GM13977 (cell line): ENCODE measurements at regions not wholly inside any gene's neighbourhood (a gene's known extent, or its start where the extent isn't known, plus 50 kb on each side); places are given as distances from the start of the nearest gene placed in this dataset.

ENCODE experiments used
- DNase-seq: peaks from one replicate; pipeline ENCODE4 v3.0.0; 2012; ENCODE audit warnings: low spot score
- in situ Hi-C: fragments of 300-500 bp; cut with MboI; formaldehyde crosslinking; loops from one replicate; pipeline ENCODE4 v1.12.0; 2022; ENCODE audit warnings: low sequenced_read_pairs, low pct_unique_long_range_greater_than_20kb, mixed read lengths, inconsistent platforms; ENCODE audit not compliant: unreplicated experiment
- TF ChIP-seq, protein P1 (sequence below): IDR thresholded peaks from 2 replicates; pipeline ENCODE4 v1.5.1; 2012; ENCODE audit warnings: mild to moderate bottlenecking, control low read depth; ENCODE audit not compliant: insufficient read depth; ENCODE audit errors: extremely low read depth, missing control alignments

- DNase-seq = no peak
- in situ Hi-C loops = no loop called here
Observed at GRCh38 chr4:179582164-179582905, 2140.1 kb upstream of the AGA start.

GRCh38 chr4:179583221-179583620, 2141.0 kb upstream of the AGA start:
- in situ Hi-C loops = no loop called here
- TF ChIP-seq, protein P1, sequence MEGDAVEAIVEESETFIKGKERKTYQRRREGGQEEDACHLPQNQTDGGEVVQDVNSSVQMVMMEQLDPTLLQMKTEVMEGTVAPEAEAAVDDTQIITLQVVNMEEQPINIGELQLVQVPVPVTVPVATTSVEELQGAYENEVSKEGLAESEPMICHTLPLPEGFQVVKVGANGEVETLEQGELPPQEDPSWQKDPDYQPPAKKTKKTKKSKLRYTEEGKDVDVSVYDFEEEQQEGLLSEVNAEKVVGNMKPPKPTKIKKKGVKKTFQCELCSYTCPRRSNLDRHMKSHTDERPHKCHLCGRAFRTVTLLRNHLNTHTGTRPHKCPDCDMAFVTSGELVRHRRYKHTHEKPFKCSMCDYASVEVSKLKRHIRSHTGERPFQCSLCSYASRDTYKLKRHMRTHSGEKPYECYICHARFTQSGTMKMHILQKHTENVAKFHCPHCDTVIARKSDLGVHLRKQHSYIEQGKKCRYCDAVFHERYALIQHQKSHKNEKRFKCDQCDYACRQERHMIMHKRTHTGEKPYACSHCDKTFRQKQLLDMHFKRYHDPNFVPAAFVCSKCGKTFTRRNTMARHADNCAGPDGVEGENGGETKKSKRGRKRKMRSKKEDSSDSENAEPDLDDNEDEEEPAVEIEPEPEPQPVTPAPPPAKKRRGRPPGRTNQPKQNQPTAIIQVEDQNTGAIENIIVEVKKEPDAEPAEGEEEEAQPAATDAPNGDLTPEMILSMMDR = no peak
- no peak for DNase-seq

More at GRCh38 chr4:179582164-179582905, 2140.1 kb upstream of the AGA start:
- TF ChIP-seq, protein P1 = no peak

DNA sequence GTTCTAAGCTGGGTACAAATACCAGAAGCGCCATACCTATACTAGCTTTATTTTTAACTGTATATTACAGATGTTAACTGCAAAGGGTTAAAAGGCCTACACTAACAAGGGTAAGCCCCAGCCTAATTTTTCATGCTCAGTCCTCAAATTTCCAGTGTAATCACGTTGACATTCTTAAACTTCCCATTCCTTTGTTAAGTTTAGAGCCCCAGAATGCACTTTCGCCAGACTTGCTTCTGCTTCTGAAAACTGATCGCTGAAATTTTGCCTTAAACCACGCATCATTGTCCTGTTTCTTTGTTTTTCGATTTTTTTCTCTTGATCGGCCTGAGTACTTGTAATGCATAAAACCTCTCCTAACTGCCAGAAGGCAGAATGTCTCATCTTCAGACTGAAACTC, 2141.9 kb upstream of the AGA start:
- in situ Hi-C loops = no loop called here
- no peak for DNase-seq
- TF ChIP-seq, protein P1 = no peak

DNA sequence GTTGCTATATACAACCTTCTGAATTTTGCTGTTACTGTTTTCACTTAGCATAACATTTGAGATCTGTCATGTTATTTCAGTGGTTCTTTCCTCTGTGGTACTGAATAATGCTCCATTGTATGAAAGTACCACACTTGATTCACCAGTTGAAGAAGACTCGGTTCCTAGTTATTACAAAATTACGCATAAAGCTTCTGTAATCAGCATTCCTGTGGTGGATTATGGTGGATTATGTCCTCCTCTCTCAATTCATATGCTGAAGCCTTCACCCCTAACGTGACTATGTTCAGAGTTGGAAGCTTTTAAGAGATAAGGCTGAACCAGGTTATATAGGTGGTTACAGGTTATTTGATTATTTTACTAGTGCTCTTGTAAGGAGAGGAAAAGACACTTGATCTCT, 2143.5 kb upstream of the AGA start:
- no peak for DNase-seq
- TF ChIP-seq, protein P1 = no peak
- in situ Hi-C loops = no loop called here

DNA sequence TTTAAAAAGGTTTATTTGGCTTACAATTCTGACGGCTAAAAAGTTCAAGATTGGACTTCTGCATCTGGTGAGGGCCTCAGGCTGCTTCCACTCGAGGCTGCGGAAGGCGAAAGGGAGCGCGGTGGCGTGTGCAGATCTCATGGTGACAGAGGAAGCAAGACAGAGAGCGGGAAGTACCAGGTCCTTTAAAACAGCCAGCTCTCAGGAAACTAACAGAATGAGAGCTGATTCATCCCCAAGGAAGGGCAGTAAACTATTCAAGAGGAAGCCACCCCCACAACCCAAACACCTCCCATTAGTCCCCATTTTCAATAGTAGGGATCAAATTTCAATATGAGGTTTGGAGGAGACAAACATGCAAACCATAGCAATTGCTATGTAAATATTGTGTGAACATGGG, 2144.2 kb upstream of the AGA start:
- in situ Hi-C loops = no loop called here
- TF ChIP-seq, protein P1 = no peak
- DNase-seq = no peak

GRCh38 chr4:179595671-179596410, 2153.6 kb upstream of the AGA start:
- in situ Hi-C loops = no loop called here
- TF ChIP-seq, protein P1 = no peak
- DNase-seq = no peak
